HEK293 (cell line): ENCODE measurements at regions not wholly inside any gene's neighbourhood (a gene's known extent, or its start where the extent isn't known, plus 50 kb on each side); places are given as distances from the start of the nearest gene placed in this dataset.

Source experiments
- CTCF ChIA-PET: fragments of 350-600 bp; formaldehyde crosslinking; extraction: SDS; loops from one replicate; lab custom pipeline; 2021; ENCODE audit warnings: antibody characterized with exemption; lab: Yijun Ruan, JAX
- POLR2A ChIA-PET: fragments of 300-600 bp; formaldehyde crosslinking; extraction: SDS; loops from one replicate; lab custom pipeline; 2020; ENCODE audit warnings: antibody characterized with exemption, inconsistent platforms; lab: Yijun Ruan, JAX
- H3K27ac ChIP-seq: fragments of 200-500 bp; sonication (Bioruptor generic); 2 replicates; pipeline ENCODE4 v1.5.1; 2014; ENCODE audit warnings: low read depth, low read length, control low read depth, inconsistent platforms; ENCODE audit errors: extremely low read depth
- H3K36me3 ChIP-seq, 2 experiments: fragments of 200-500 bp in 1 of 2; sonication (Bioruptor generic) in 1 of 2; 1 replicate in 1 of 2; 2 replicates in 1 of 2; pipeline ENCODE4 v1.5.1; 2014 to 2017; ENCODE audit warnings: inconsistent platforms in 2 of 2, low read length in 2 of 2; ENCODE audit not compliant: control insufficient read depth in 2 of 2, insufficient read depth in 1 of 2
- H3K4me1 ChIP-seq: fragments of 200-500 bp; sonication (Bioruptor generic); 2 replicates; pipeline ENCODE4 v1.5.1; 2014; ENCODE audit warnings: mild to moderate bottlenecking, low read length, inconsistent platforms; ENCODE audit not compliant: control insufficient read depth, insufficient read depth
- H3K4me3 ChIP-seq: 2 replicates; pipeline ENCODE4 v1.5.1; 2011; ENCODE audit warnings: low read depth, mild to moderate bottlenecking, control low read depth, low read length, moderate library complexity
- H3K9me3 ChIP-seq: fragments of 200-500 bp; sonication (Bioruptor generic); 2 replicates; pipeline ENCODE4 v1.5.1; 2014; ENCODE audit warnings: low read depth, low read length, inconsistent platforms; ENCODE audit not compliant: control insufficient read depth, insufficient read depth
- INSM2 ChIP-seq: fragments of 450-650 bp; formaldehyde crosslinking; IDR thresholded peaks from 2 replicates; pipeline ENCODE4 v1.5.1; 2016; ENCODE audit warnings: missing biosample characterization, missing genetic modification characterization
- KLF10 ChIP-seq: fragments of 450-650 bp; IDR thresholded peaks from 2 replicates; pipeline ENCODE4 v1.5.1; 2018; ENCODE audit warnings: missing biosample characterization, mild to moderate bottlenecking, missing genetic modification characterization
- KLF16 ChIP-seq: fragments of 450-650 bp; formaldehyde crosslinking; IDR thresholded peaks from 2 replicates; pipeline ENCODE4 v1.5.1; 2017; ENCODE audit warnings: missing biosample characterization, missing genetic modification characterization
- OVOL3 ChIP-seq: fragments of 450-650 bp; formaldehyde crosslinking; IDR thresholded peaks from 2 replicates; pipeline ENCODE4 v1.5.1; 2016; ENCODE audit warnings: missing biosample characterization, missing genetic modification characterization
- REPIN1 ChIP-seq: fragments of 450-650 bp; formaldehyde crosslinking; IDR thresholded peaks from 2 replicates; pipeline ENCODE4 v1.5.1; 2017; ENCODE audit warnings: missing biosample characterization, missing genetic modification characterization, low read depth
- SCRT1 ChIP-seq: fragments of 450-650 bp; formaldehyde crosslinking; IDR thresholded peaks from 2 replicates; pipeline ENCODE4 v1.5.1; 2016; ENCODE audit warnings: missing biosample characterization, missing genetic modification characterization, borderline replicate concordance
- SCRT2 ChIP-seq: fragments of 450-650 bp; formaldehyde crosslinking; IDR thresholded peaks from 2 replicates; pipeline ENCODE4 v1.5.1; 2016; ENCODE audit warnings: missing biosample characterization, missing genetic modification characterization
- SP2 ChIP-seq: fragments of 450-650 bp; formaldehyde crosslinking; IDR thresholded peaks from 2 replicates; pipeline ENCODE4 v1.5.1; 2016; ENCODE audit warnings: missing biosample characterization, missing genetic modification characterization
- ZBTB21 ChIP-seq: fragments of 450-650 bp; formaldehyde crosslinking; IDR thresholded peaks from 2 replicates; pipeline ENCODE4 v1.5.1; 2017; ENCODE audit warnings: missing biosample characterization, missing genetic modification characterization
- ZFP37 ChIP-seq: fragments of 450-650 bp; formaldehyde crosslinking; IDR thresholded peaks from 2 replicates; pipeline ENCODE4 v1.5.1; 2016; ENCODE audit warnings: missing biosample characterization, missing genetic modification characterization
- ZNF114 ChIP-seq: fragments of 450-650 bp; formaldehyde crosslinking; IDR thresholded peaks from 2 replicates; pipeline ENCODE4 v1.5.0; 2017; ENCODE audit warnings: missing biosample characterization, missing genetic modification characterization
- ZNF133 ChIP-seq: fragments of 450-650 bp; formaldehyde crosslinking; IDR thresholded peaks from 2 replicates; pipeline ENCODE4 v1.5.1; 2016; ENCODE audit warnings: missing biosample characterization, missing genetic modification characterization
- ZNF157 ChIP-seq: fragments of 450-650 bp; formaldehyde crosslinking; IDR thresholded peaks from 2 replicates; pipeline ENCODE4 v1.5.1; 2016; ENCODE audit warnings: missing biosample characterization, missing genetic modification characterization
- ZNF169 ChIP-seq: fragments of 450-650 bp; formaldehyde crosslinking; IDR thresholded peaks from 2 replicates; pipeline ENCODE4 v1.5.1; 2016; ENCODE audit warnings: missing biosample characterization, missing genetic modification characterization
- ZNF23 ChIP-seq: fragments of 450-650 bp; formaldehyde crosslinking; IDR thresholded peaks from 2 replicates; pipeline ENCODE4 v1.5.1; 2016; ENCODE audit warnings: missing biosample characterization, missing genetic modification characterization, borderline replicate concordance
- ZNF239 ChIP-seq: fragments of 450-650 bp; formaldehyde crosslinking; IDR thresholded peaks from 2 replicates; pipeline ENCODE4 v1.5.1; 2016; ENCODE audit warnings: missing biosample characterization, missing genetic modification characterization
- ZNF266 ChIP-seq: fragments of 450-650 bp; formaldehyde crosslinking; IDR thresholded peaks from 2 replicates; pipeline ENCODE4 v1.5.1; 2016; ENCODE audit warnings: missing biosample characterization, missing genetic modification characterization, low read depth
- ZNF354C ChIP-seq: fragments of 450-650 bp; formaldehyde crosslinking; IDR thresholded peaks from 2 replicates; pipeline ENCODE4 v1.5.1; 2016; ENCODE audit warnings: missing biosample characterization, missing genetic modification characterization, low read depth, borderline replicate concordance
- ZNF404 ChIP-seq: fragments of 450-650 bp; formaldehyde crosslinking; IDR thresholded peaks from 2 replicates; pipeline ENCODE4 v1.5.1; 2017; ENCODE audit warnings: missing biosample characterization, missing genetic modification characterization
- ZNF423 ChIP-seq: fragments of 450-650 bp; formaldehyde crosslinking; IDR thresholded peaks from 2 replicates; pipeline ENCODE4 v1.5.1; 2016; ENCODE audit warnings: missing biosample characterization, missing genetic modification characterization
- ZNF426 ChIP-seq: fragments of 450-650 bp; formaldehyde crosslinking; IDR thresholded peaks from 2 replicates; pipeline ENCODE4 v1.5.1; 2017; ENCODE audit warnings: missing biosample characterization, missing genetic modification characterization, mild to moderate bottlenecking, inconsistent platforms, moderate library complexity
- ZNF433 ChIP-seq: fragments of 450-650 bp; formaldehyde crosslinking; IDR thresholded peaks from 2 replicates; pipeline ENCODE4 v1.5.1; 2016; ENCODE audit warnings: missing biosample characterization, missing genetic modification characterization, low read depth
- ZNF473 ChIP-seq: fragments of 450-650 bp; formaldehyde crosslinking; IDR thresholded peaks from 2 replicates; pipeline ENCODE4 v1.5.1; 2017; ENCODE audit warnings: missing biosample characterization, missing genetic modification characterization
- ZNF501 ChIP-seq: fragments of 450-650 bp; formaldehyde crosslinking; IDR thresholded peaks from 2 replicates; pipeline ENCODE4 v1.5.1; 2016; ENCODE audit warnings: missing biosample characterization, missing genetic modification characterization
- ZNF518A ChIP-seq: fragments of 450-650 bp; formaldehyde crosslinking; conservative IDR thresholded peaks from 2 replicates; pipeline ENCODE4 v1.5.1; 2016; ENCODE audit warnings: low read depth, missing biosample characterization, missing genetic modification characterization
- ZNF654 ChIP-seq: fragments of 450-650 bp; formaldehyde crosslinking; IDR thresholded peaks from 2 replicates; pipeline ENCODE4 v1.5.1; 2016; ENCODE audit warnings: low read depth, missing biosample characterization, missing genetic modification characterization
- ZNF660 ChIP-seq: fragments of 450-650 bp; IDR thresholded peaks from 2 replicates; pipeline ENCODE4 v1.5.1; 2018; ENCODE audit warnings: missing biosample characterization, mild to moderate bottlenecking, missing genetic modification characterization
- ZNF830 ChIP-seq: fragments of 450-650 bp; IDR thresholded peaks from 2 replicates; pipeline ENCODE4 v1.5.0; 2018; ENCODE audit warnings: missing biosample characterization, missing genetic modification characterization, low read depth, mild to moderate bottlenecking, moderate library complexity
- TF ChIP-seq, protein P1 (sequence below): fragments of 450-650 bp; formaldehyde crosslinking; IDR thresholded peaks from 2 replicates; pipeline ENCODE4 v1.5.1; 2016; ENCODE audit warnings: missing biosample characterization, missing genetic modification characterization
- TF ChIP-seq, protein P2 (sequence below): fragments of 450-650 bp; formaldehyde crosslinking; IDR thresholded peaks from 2 replicates; pipeline ENCODE4 v1.5.1; 2016; ENCODE audit warnings: missing biosample characterization, missing genetic modification characterization

GRCh38 chr6:115583290-115583689, 477.4 kb downstream of the FRK start:
- Histone ChIP-seq H3K4me1 (no peaks in the 10 kb centered on the region), H3K36me3 (no peaks in the 10 kb centered on the region), H3K4me3 (no peak overlapping the region), H3K9me3 (no peaks in the 10 kb centered on the region), H3K27ac (no peak overlapping the region)
- ChIA-PET CTCF (no interaction called here), POLR2A (no interaction called here)
- TF ChIP-seq SP2 (no peak), ZNF423 (tag by site-specific recombination) (no peak), ZNF404 (tag by site-specific recombination) (no peak), ZNF23 (tag by site-specific recombination) (no peak), ZNF518A (tag by site-specific recombination) (no peak), ZNF133 (tag by site-specific recombination) (no peak), ZNF660 (tag by site-specific recombination) (no peak), ZNF266 (tag by site-specific recombination) (no peak), ZNF169 (tag by site-specific recombination) (no peak), ZNF114 (tag by site-specific recombination) (no peak), SCRT2 (tag by site-specific recombination) (no peak), KLF10 (tag by site-specific recombination) (no peak), ZNF433 (tag by site-specific recombination) (no peak), ZNF354C (tag by site-specific recombination) (no peak)
- TF ChIP-seq, protein P1, sequence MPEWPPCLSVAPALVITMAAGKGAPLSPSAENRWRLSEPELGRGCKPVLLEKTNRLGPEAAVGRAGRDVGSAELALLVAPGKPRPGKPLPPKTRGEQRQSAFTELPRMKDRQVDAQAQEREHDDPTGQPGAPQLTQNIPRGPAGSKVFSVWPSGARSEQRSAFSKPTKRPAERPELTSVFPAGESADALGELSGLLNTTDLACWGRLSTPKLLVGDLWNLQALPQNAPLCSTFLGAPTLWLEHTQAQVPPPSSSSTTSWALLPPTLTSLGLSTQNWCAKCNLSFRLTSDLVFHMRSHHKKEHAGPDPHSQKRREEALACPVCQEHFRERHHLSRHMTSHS (tag by site-specific recombination): no peak
- TF ChIP-seq, protein P2, sequence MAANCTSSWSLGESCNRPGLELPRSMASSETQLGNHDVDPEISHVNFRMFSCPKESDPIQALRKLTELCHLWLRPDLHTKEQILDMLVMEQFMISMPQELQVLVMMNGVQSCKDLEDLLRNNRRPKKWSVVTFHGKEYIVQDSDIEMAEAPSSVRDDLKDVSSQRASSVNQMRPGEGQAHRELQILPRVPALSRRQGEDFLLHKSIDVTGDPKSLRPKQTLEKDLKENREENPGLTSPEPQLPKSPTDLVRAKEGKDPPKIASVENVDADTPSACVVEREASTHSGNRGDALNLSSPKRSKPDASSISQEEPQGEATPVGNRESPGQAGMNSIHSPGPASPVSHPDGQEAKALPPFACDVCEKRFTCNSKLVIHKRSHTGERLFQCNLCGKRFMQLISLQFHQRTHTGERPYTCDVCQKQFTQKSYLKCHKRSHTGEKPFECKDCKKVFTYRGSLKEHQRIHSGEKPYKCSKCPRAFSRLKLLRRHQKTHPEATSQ (tag by site-specific recombination): no peak

- CTCF ChIA-PET: no interaction called here
- no peak for TF ChIP-seq ZNF239 (tag by site-specific recombination)
- no peak for TF ChIP-seq REPIN1
- no peak for TF ChIP-seq OVOL3 (tag by site-specific recombination)
- no peak for TF ChIP-seq ZFP37 (tag by site-specific recombination)
- no peak for TF ChIP-seq ZNF654 (tag by site-specific recombination)
- TF ChIP-seq ZNF157 (tag by site-specific recombination): no peak
- TF ChIP-seq ZNF426 (tag by site-specific recombination): no peak
- no peak for TF ChIP-seq KLF16 (tag by site-specific recombination)
- TF ChIP-seq ZNF354C (tag by site-specific recombination): no peak
- TF ChIP-seq ZNF473: no peak
- TF ChIP-seq SCRT1: no peak
- TF ChIP-seq ZNF501: no peak
- no peak for TF ChIP-seq INSM2 (tag by site-specific recombination)
- TF ChIP-seq ZNF830 (tag by site-specific recombination): no peak
- no peak for TF ChIP-seq ZBTB21 (tag by site-specific recombination)
Measured at GRCh38 chr6:115582386-115582785, 478.3 kb downstream of the FRK start.

More at GRCh38 chr6:115582386-115582785, 478.3 kb downstream of the FRK start:
- H3K27ac ChIP-seq: no peak overlapping the region
- POLR2A ChIA-PET: no interaction called here
- H3K36me3 ChIP-seq: no peaks in the 10 kb centered on the region
- no peaks in the 10 kb centered on the region for H3K9me3 ChIP-seq
- H3K4me1 ChIP-seq: no peaks in the 10 kb centered on the region
- no peak overlapping the region for H3K4me3 ChIP-seq
